T-helper 2 cell treated with Interferon-gamma antibody and Interleukin-4, amounts not matched to agents 5 μg/mL and 100 μg/mL, for 36 hours (primary cell): ENCODE measurements at regions not wholly inside any gene's neighbourhood (a gene's known extent, or its start where the extent isn't known, plus 50 kb on each side); places are given as distances from the start of the nearest gene placed in this dataset.

Experiments
- DNase-seq: peaks from one replicate; pipeline ENCODE4 v3.0.0; 2021; ENCODE audit warnings: low spot score
- H3K27ac Mint-ChIP-seq: one replicate; pipeline ENCODE4 v1.8.0; 2021; ENCODE audit warnings: mild to moderate bottlenecking, mixed read lengths
- H3K27me3 Mint-ChIP-seq: one replicate; pipeline ENCODE4 v1.8.0; 2021; ENCODE audit warnings: low read depth, mixed read lengths
- H3K36me3 Mint-ChIP-seq: one replicate; pipeline ENCODE4 v1.8.0; 2021; ENCODE audit warnings: low read depth, mixed read lengths
- H3K4me1 Mint-ChIP-seq: one replicate; pipeline ENCODE4 v1.8.0; 2021; ENCODE audit warnings: low read depth, mixed read lengths
- H3K4me3 Mint-ChIP-seq: one replicate; pipeline ENCODE4 v1.8.0; 2022; ENCODE audit warnings: mild to moderate bottlenecking, moderate library complexity, mixed read lengths
- H3K9me3 Mint-ChIP-seq: one replicate; pipeline ENCODE4 v1.8.0; 2021; ENCODE audit warnings: mixed read lengths

DNA sequence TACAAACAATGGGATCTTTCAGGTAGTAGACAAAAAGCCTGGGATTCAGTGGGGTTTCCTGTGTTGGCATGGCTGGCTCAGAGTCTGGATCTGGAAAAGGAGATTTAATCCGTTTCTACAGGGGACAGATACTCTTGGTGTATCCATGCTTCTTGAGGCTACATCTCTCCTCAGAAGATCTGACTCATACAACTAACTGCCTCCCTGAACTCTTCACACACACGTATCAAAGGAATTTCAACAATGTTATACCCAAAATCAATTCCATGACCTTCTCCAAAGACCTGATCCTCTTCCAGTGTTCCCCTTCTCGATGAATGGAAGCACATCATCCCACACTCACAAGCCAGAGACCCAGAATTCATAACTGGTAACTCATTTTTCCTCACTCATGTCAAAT lies 435.3 kb upstream of the NBEA start:
- Mint-ChIP-seq H3K27me3 (no peaks in the 10 kb centered on the region), H3K9me3 (peaks cover 54% of the 10 kb centered on the region), H3K4me3 (no peak overlapping the region), H3K36me3 (no peaks in the 10 kb centered on the region), H3K27ac (no peak overlapping the region), H3K4me1 (no peaks in the 10 kb centered on the region)
- no peak for DNase-seq

- no peak overlapping the region for H3K4me3 Mint-ChIP-seq
- no peak for DNase-seq
- no peak overlapping the region for H3K27ac Mint-ChIP-seq
- no peaks in the 10 kb centered on the region for H3K27me3 Mint-ChIP-seq
- H3K36me3 Mint-ChIP-seq = no peaks in the 10 kb centered on the region
- peaks cover 57% of the 10 kb centered on the region for H3K9me3 Mint-ChIP-seq
- no peaks in the 10 kb centered on the region for H3K4me1 Mint-ChIP-seq
Observed at GRCh38 chr13:34507630-34508029, 434.4 kb upstream of the NBEA start.

GRCh38 chr13:34512817-34513216 lies 429.3 kb upstream of the NBEA start:
- Mint-ChIP-seq H3K27me3 (no peaks in the 10 kb centered on the region), H3K4me1 (no peaks in the 10 kb centered on the region), H3K4me3 (no peak overlapping the region), H3K27ac (no peak overlapping the region), H3K9me3 (peaks cover 41% of the 10 kb centered on the region), H3K36me3 (no peaks in the 10 kb centered on the region)
- no peak for DNase-seq

GRCh38 chr13:34513526-34513925 lies 428.5 kb upstream of the NBEA start:
- Mint-ChIP-seq H3K36me3 (no peaks in the 10 kb centered on the region), H3K9me3 (peaks cover 44% of the 10 kb centered on the region), H3K27ac (no peak overlapping the region), H3K4me3 (no peak overlapping the region), H3K27me3 (no peaks in the 10 kb centered on the region), H3K4me1 (no peaks in the 10 kb centered on the region)
- DNase-seq = no peak

- no peak for DNase-seq
- H3K4me1 Mint-ChIP-seq = no peaks in the 10 kb centered on the region
- H3K27ac Mint-ChIP-seq = no peak overlapping the region
- H3K36me3 Mint-ChIP-seq = no peaks in the 10 kb centered on the region
- no peak overlapping the region for H3K4me3 Mint-ChIP-seq
- peaks cover 28% of the 10 kb centered on the region for H3K9me3 Mint-ChIP-seq
- H3K27me3 Mint-ChIP-seq = no peaks in the 10 kb centered on the region
Observed at GRCh38 chr13:34515201-34515600, 426.9 kb upstream of the NBEA start.

- H3K4me3 Mint-ChIP-seq = no peak overlapping the region
- no peaks in the 10 kb centered on the region for H3K36me3 Mint-ChIP-seq
- H3K4me1 Mint-ChIP-seq = no peaks in the 10 kb centered on the region
- H3K27me3 Mint-ChIP-seq = no peaks in the 10 kb centered on the region
- DNase-seq = no peak
- no peak overlapping the region for H3K27ac Mint-ChIP-seq
- H3K9me3 Mint-ChIP-seq = peaks cover 5% of the 10 kb centered on the region
Observed at GRCh38 chr13:34521171-34521570, 420.9 kb upstream of the NBEA start.

DNA sequence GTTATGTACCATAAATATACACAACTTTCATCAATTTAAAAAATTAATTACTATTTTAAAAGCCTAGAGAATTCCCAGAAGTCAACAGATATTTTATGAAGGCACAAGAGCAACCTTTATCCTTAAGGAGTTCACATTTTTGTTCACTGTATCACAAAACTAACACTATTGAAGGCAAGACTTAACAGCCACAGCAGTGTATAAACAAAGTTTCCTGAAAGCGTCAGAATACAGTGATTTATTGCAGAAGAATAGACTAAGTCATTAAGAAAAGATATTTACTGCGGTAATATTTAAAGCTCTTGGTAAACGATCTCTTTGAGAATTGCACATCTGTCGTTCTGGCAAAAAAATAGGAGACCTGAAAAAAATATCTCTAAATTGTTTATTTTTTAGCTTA lies 419.3 kb upstream of the NBEA start:
- Mint-ChIP-seq H3K27ac (no peak overlapping the region), H3K27me3 (no peaks in the 10 kb centered on the region), H3K4me1 (no peaks in the 10 kb centered on the region), H3K36me3 (no peaks in the 10 kb centered on the region), H3K9me3 (peaks cover 5% of the 10 kb centered on the region), H3K4me3 (no peak overlapping the region)
- no peak for DNase-seq

- Mint-ChIP-seq H3K36me3 (no peaks in the 10 kb centered on the region), H3K27ac (no peak overlapping the region), H3K27me3 (no peaks in the 10 kb centered on the region), H3K4me3 (no peak overlapping the region), H3K4me1 (no peaks in the 10 kb centered on the region), H3K9me3 (peaks cover 1% of the 10 kb centered on the region)
- DNase-seq = no peak
Observed at GRCh38 chr13:34523406-34523805, 418.7 kb upstream of the NBEA start.

DNA sequence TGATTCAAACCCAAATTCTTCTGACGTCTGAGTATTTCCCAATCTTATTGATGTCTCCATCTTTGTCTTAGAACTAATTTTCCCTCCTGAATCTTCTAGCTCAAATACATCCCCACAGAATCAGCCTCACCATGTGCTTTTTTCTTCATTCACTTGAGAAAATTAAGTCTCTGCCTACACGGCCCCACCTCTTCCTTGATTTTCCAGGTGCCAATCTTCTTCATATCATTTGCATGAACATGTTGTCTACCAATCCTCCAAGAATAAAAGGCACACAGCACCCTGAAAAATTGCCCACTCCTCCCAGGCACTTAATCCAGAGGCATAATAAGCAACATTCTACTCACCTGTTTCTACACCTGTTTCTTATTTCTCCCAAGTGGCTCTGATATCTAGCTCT lies 408.1 kb upstream of the NBEA start:
- Mint-ChIP-seq H3K36me3 (no peaks in the 10 kb centered on the region), H3K4me3 (no peak overlapping the region), H3K27me3 (no peaks in the 10 kb centered on the region), H3K4me1 (no peaks in the 10 kb centered on the region), H3K9me3 (peaks cover 26% of the 10 kb centered on the region), H3K27ac (no peak overlapping the region)
- no peak for DNase-seq

- H3K4me3 Mint-ChIP-seq = no peak overlapping the region
- H3K27me3 Mint-ChIP-seq = no peaks in the 10 kb centered on the region
- no peaks in the 10 kb centered on the region for H3K36me3 Mint-ChIP-seq
- H3K9me3 Mint-ChIP-seq = no peaks in the 10 kb centered on the region
- no peaks in the 10 kb centered on the region for H3K4me1 Mint-ChIP-seq
- H3K27ac Mint-ChIP-seq = no peak overlapping the region
- no peak for DNase-seq
Observed at GRCh38 chr13:34542321-34542720, 399.7 kb upstream of the NBEA start.

- Mint-ChIP-seq H3K27me3 (no peaks in the 10 kb centered on the region), H3K4me3 (no peak overlapping the region), H3K27ac (no peak overlapping the region), H3K4me1 (no peaks in the 10 kb centered on the region), H3K36me3 (no peaks in the 10 kb centered on the region), H3K9me3 (peaks cover 4% of the 10 kb centered on the region)
- no peak for DNase-seq
Observed at GRCh38 chr13:34543836-34544235, 398.2 kb upstream of the NBEA start.

GRCh38 chr13:34545461-34545860 lies 396.6 kb upstream of the NBEA start:
- Mint-ChIP-seq H3K4me1 (no peaks in the 10 kb centered on the region), H3K27ac (no peak overlapping the region), H3K4me3 (no peak overlapping the region)

GRCh38 chr13:34546344-34547250 lies 395.5 kb upstream of the NBEA start:
- Mint-ChIP-seq H3K27ac (no peak overlapping the region), H3K4me3 (no peak overlapping the region), H3K27me3 (no peaks in the 10 kb centered on the region), H3K36me3 (no peaks in the 10 kb centered on the region), H3K4me1 (no peaks in the 10 kb centered on the region), H3K9me3 (peaks cover 8% of the 10 kb centered on the region)
- no peak for DNase-seq

More at GRCh38 chr13:34545461-34545860, 396.6 kb upstream of the NBEA start:
- Mint-ChIP-seq H3K27me3 (no peaks in the 10 kb centered on the region), H3K36me3 (no peaks in the 10 kb centered on the region), H3K9me3 (peaks cover 4% of the 10 kb centered on the region)
- DNase-seq = no peak

GRCh38 chr13:34547929-34548328 lies 394.1 kb upstream of the NBEA start:
- H3K4me1 Mint-ChIP-seq = no peaks in the 10 kb centered on the region
- no peak for DNase-seq
- peaks cover 8% of the 10 kb centered on the region for H3K9me3 Mint-ChIP-seq
- H3K4me3 Mint-ChIP-seq = no peak overlapping the region
- H3K27me3 Mint-ChIP-seq = no peaks in the 10 kb centered on the region
- no peak overlapping the region for H3K27ac Mint-ChIP-seq
- H3K36me3 Mint-ChIP-seq = no peaks in the 10 kb centered on the region

DNA sequence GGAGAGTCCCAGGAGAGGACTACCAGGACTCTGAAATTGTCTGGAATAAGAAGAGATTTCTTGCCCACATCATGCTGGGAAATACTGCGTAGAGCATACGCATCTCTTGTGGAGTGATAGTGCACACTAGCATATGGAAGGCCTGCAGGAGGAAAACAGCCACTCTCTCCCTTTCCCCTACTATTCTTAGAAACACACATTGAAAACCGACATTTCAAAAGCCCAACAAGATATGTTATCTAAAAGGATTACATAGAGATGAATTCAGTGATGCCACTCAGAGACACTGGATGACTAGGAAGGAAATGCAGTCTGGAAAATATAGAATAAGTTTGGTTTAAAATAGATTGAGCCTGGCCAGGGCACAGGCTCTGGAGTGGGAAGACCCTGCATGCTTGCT lies 388.7 kb upstream of the NBEA start:
- Mint-ChIP-seq H3K36me3 (no peaks in the 10 kb centered on the region), H3K27me3 (no peaks in the 10 kb centered on the region), H3K4me1 (no peaks in the 10 kb centered on the region)

More for the DNA sequence above, 388.7 kb upstream of the NBEA start:
- Mint-ChIP-seq H3K4me3 (no peak overlapping the region), H3K27ac (no peak overlapping the region), H3K9me3 (peaks cover 7% of the 10 kb centered on the region)
- no peak for DNase-seq
